HL-60 (cell line): ENCODE measurements at regions not wholly inside any gene's neighbourhood (a gene's known extent, or its start where the extent isn't known, plus 50 kb on each side); places are given as distances from the start of the nearest gene placed in this dataset.

Source experiments
- DNase-seq, 2 experiments: peaks; one replicate each; pipeline ENCODE4 v3.0.0-alpha.2; 2010 to 2020; ENCODE audit warnings: low read depth in 1 of 2, low spot score in 1 of 2
- H3K27ac ChIP-seq: fragments of 250-450 bp; sonication (Bioruptor Pico); replicated peaks from 2 replicates; pipeline ENCODE4 v1.5.1; 2020; ENCODE audit warnings: mild to moderate bottlenecking, moderate library complexity
- H3K27me3 ChIP-seq: fragments of 250-450 bp; sonication (Bioruptor Pico); 2 replicates; pipeline ENCODE4 v1.5.1; 2021; ENCODE audit warnings: mild to moderate bottlenecking, moderate library complexity; ENCODE audit not compliant: insufficient read depth, poor library complexity, severe bottlenecking
- H3K4me3 ChIP-seq: replicated peaks from 2 replicates; pipeline ENCODE4 v1.5.1; 2011; ENCODE audit warnings: mild to moderate bottlenecking, control low read depth, low read length; ENCODE audit not compliant: insufficient read depth
- CTCF ChIP-seq: IDR thresholded peaks from one replicate; pipeline ENCODE4 v1.5.1; 2011; ENCODE audit warnings: low read length, control low read depth, inconsistent platforms; ENCODE audit not compliant: insufficient read depth
- GABPA ChIP-seq: IDR thresholded peaks from 2 replicates; pipeline ENCODE4 v1.6.1; 2012; ENCODE audit warnings: low read depth
- POLR2AphosphoS5 ChIP-seq: IDR thresholded peaks from 2 replicates; pipeline ENCODE4 v1.6.1; 2012; ENCODE audit warnings: low read depth
- SPI1 ChIP-seq: IDR thresholded peaks from 2 replicates; pipeline ENCODE4 v1.6.1; 2012; ENCODE audit warnings: low read depth, mild to moderate bottlenecking, borderline replicate concordance
- TF ChIP-seq, protein P1 (sequence below): IDR thresholded peaks from 2 replicates; pipeline ENCODE4 v1.6.1; 2012; ENCODE audit warnings: low read depth; ENCODE audit not compliant: insufficient replicate concordance

DNA sequence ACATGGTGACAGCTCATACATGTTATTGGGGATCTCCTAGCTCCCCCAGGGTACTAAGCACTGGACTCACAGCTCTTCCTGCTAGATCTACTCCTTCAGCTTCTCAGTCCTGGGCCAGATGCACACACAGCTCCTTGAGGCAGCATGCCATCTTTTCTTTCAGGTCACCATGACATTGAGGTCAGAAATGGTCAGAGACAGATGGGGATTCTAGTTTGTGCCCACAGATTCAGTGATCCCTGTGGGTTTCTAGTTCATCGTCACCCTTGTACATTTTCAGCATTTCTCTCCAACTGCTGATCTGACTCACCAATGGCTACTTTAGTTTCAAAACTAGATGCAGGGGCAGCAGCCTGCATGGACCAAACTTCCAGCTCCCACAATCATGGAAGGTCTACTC, 560.7 kb upstream of the PSMD7 start:
- H3K27ac ChIP-seq = no peak overlapping the region
- H3K4me3 ChIP-seq = no peak overlapping the region
- TF ChIP-seq SPI1 (no peak), POLR2AphosphoS5 (no peak), GABPA (no peak), CTCF (no peak)
- TF ChIP-seq, protein P1, sequence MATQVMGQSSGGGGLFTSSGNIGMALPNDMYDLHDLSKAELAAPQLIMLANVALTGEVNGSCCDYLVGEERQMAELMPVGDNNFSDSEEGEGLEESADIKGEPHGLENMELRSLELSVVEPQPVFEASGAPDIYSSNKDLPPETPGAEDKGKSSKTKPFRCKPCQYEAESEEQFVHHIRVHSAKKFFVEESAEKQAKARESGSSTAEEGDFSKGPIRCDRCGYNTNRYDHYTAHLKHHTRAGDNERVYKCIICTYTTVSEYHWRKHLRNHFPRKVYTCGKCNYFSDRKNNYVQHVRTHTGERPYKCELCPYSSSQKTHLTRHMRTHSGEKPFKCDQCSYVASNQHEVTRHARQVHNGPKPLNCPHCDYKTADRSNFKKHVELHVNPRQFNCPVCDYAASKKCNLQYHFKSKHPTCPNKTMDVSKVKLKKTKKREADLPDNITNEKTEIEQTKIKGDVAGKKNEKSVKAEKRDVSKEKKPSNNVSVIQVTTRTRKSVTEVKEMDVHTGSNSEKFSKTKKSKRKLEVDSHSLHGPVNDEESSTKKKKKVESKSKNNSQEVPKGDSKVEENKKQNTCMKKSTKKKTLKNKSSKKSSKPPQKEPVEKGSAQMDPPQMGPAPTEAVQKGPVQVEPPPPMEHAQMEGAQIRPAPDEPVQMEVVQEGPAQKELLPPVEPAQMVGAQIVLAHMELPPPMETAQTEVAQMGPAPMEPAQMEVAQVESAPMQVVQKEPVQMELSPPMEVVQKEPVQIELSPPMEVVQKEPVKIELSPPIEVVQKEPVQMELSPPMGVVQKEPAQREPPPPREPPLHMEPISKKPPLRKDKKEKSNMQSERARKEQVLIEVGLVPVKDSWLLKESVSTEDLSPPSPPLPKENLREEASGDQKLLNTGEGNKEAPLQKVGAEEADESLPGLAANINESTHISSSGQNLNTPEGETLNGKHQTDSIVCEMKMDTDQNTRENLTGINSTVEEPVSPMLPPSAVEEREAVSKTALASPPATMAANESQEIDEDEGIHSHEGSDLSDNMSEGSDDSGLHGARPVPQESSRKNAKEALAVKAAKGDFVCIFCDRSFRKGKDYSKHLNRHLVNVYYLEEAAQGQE = no peak
- DNase-seq = no peak
- peaks cover 2% of the 10 kb centered on the region for H3K27me3 ChIP-seq

- Histone ChIP-seq H3K4me3 (no peak overlapping the region), H3K27me3 (peaks cover 2% of the 10 kb centered on the region), H3K27ac (no peak overlapping the region)
- TF ChIP-seq CTCF (no peak), GABPA (no peak), SPI1 (no peak), POLR2AphosphoS5 (no peak)
- TF ChIP-seq, protein P1 = no peak
- no peak for DNase-seq
Measured at GRCh38 chr16:73735018-73735417, 561.6 kb upstream of the PSMD7 start.

- TF ChIP-seq CTCF = no peak
- H3K27ac ChIP-seq = no peak overlapping the region
- no peak overlapping the region for H3K4me3 ChIP-seq
- DNase-seq = no peak
- peaks cover 2% of the 10 kb centered on the region for H3K27me3 ChIP-seq
Measured at GRCh38 chr16:73732681-73733080, 563.9 kb upstream of the PSMD7 start.

GRCh38 chr16:73732143-73732542, 564.5 kb upstream of the PSMD7 start:
- no peak overlapping the region for H3K4me3 ChIP-seq
- DNase-seq = no peak
- no peak overlapping the region for H3K27ac ChIP-seq
- TF ChIP-seq CTCF (no peak), SPI1 (no peak), GABPA (no peak), POLR2AphosphoS5 (no peak)
- TF ChIP-seq, protein P1 = no peak
- H3K27me3 ChIP-seq = peaks cover 2% of the 10 kb centered on the region
